Breast epithelium (tissue), 4 donors: ENCODE measurements at regions not wholly inside any gene's neighbourhood (a gene's known extent, or its start where the extent isn't known, plus 50 kb on each side); places are given as distances from the start of the nearest gene placed in this dataset.

ENCODE experiments used
- DNase-seq, 2 donors: peaks; one replicate each; pipeline ENCODE4 v3.0.0-alpha.2; 2019; ENCODE audit warnings: low spot score in 2 of 2
- H3K27ac ChIP-seq, 2 donors: fragments of 200-600 bp; sonication (generic) in 1 of 2; one replicate each; pipeline ENCODE4 v1.5.1; 2016 to 2019; ENCODE audit warnings: mild to moderate bottlenecking in 1 of 2
- H3K27me3 ChIP-seq, 2 donors: fragments of 200-600 bp; sonication (generic) in 1 of 2; one replicate each; pipeline versions ENCODE4 v1.5.1 to v1.6.0; 2017 to 2019; ENCODE audit warnings: control low read depth in 1 of 2, mild to moderate bottlenecking in 1 of 2
- H3K36me3 ChIP-seq: fragments of 200-600 bp; one replicate; pipeline ENCODE4 v1.5.1; 2019
- H3K4me1 ChIP-seq, 2 donors: fragments of 200-600 bp; sonication (generic); one replicate each; pipeline ENCODE4 v1.5.1; 2016 to 2019; ENCODE audit warnings: control low read depth in 1 of 2
- H3K4me3 ChIP-seq, 3 donors: fragments of 200-600 bp; sonication (generic); 1 replicate in 2 of 3; 2 replicates in 1 of 3; pipeline ENCODE4 v1.5.1; 2016 to 2019; ENCODE audit warnings: mild to moderate bottlenecking in 3 of 3, moderate library complexity in 2 of 3
- H3K9me3 ChIP-seq, 2 donors: fragments of 200-600 bp; sonication (generic) in 1 of 2; one replicate each; pipeline ENCODE4 v1.5.1; 2016 to 2019; ENCODE audit warnings: control low read depth in 1 of 2
- CTCF ChIP-seq, 3 donors: fragments of 450-650 bp; IDR thresholded peaks; one replicate each; pipeline ENCODE4 v1.5.1; 2016 to 2017; ENCODE audit warnings: antibody characterized with exemption in 3 of 3, mild to moderate bottlenecking in 3 of 3, moderate library complexity in 3 of 3
- POLR2A ChIP-seq: fragments of 450-650 bp; IDR thresholded peaks from one replicate; pipeline ENCODE4 v1.6.1; 2016; ENCODE audit warnings: antibody characterized with exemption, mild to moderate bottlenecking, moderate library complexity
- POLR2AphosphoS5 ChIP-seq, 3 donors: sonication (generic); formaldehyde crosslinking; IDR thresholded peaks; one replicate each; pipeline ENCODE4 v1.6.1; 2017; ENCODE audit warnings: antibody characterized with exemption in 3 of 3
- intact Hi-C: fragments of 100-400 bp; cut with DNase I; formaldehyde crosslinking; loops from one replicate; pipeline ENCODE4 v1.15.1; 2023; ENCODE audit warnings: low total_unique reads

- H3K9me3 ChIP-seq = no peaks in the 10 kb centered on the region
- no peaks in the 10 kb centered on the region for H3K4me1 ChIP-seq
- H3K36me3 ChIP-seq = no peaks in the 10 kb centered on the region
- no peak overlapping the region for H3K4me3 ChIP-seq
- intact Hi-C loops = no loop called here
- DNase-seq = no peak
- H3K27ac ChIP-seq = no peak overlapping the region
- TF ChIP-seq POLR2A (no peak), CTCF (IDR thresholded peaks at IDR 0.05) (no peak), POLR2AphosphoS5 (IDR thresholded peaks at IDR 0.05) (no peak)
- no peaks in the 10 kb centered on the region for H3K27me3 ChIP-seq
Measured at GRCh38 chr17:72258711-72259110, 137.9 kb downstream of the SOX9 start.

GRCh38 chr17:72259922-72260321 is 139.1 kb downstream of the SOX9 start:
- intact Hi-C loops = no loop called here
- no peaks in the 10 kb centered on the region for H3K36me3 ChIP-seq
- TF ChIP-seq POLR2AphosphoS5 (IDR thresholded peaks at IDR 0.05) (no peak), POLR2A (no peak), CTCF (IDR thresholded peaks at IDR 0.05) (no peak)
- no peaks in the 10 kb centered on the region for H3K27me3 ChIP-seq
- no peak overlapping the region for H3K27ac ChIP-seq
- no peak overlapping the region for H3K4me3 ChIP-seq
- DNase-seq = no peak
- no peaks in the 10 kb centered on the region for H3K9me3 ChIP-seq
- no peaks in the 10 kb centered on the region for H3K4me1 ChIP-seq

- no peak overlapping the region for H3K27ac ChIP-seq
- no peak overlapping the region for H3K4me3 ChIP-seq
- DNase-seq = no peak
- intact Hi-C loops = no loop called here
- no peaks in the 10 kb centered on the region for H3K9me3 ChIP-seq
- no peaks in the 10 kb centered on the region for H3K4me1 ChIP-seq
- no peaks in the 10 kb centered on the region for H3K36me3 ChIP-seq
- no peak for TF ChIP-seq POLR2AphosphoS5 (IDR thresholded peaks at IDR 0.05)
- no peak for TF ChIP-seq CTCF (IDR thresholded peaks at IDR 0.05)
- TF ChIP-seq POLR2A = no peak
- no peaks in the 10 kb centered on the region for H3K27me3 ChIP-seq
Measured at GRCh38 chr17:72262766-72263165, 141.9 kb downstream of the SOX9 start.

GRCh38 chr17:72264682-72265405 is 144.0 kb downstream of the SOX9 start:
- H3K27ac ChIP-seq = no peak overlapping the region
- no peak for DNase-seq

More at GRCh38 chr17:72264682-72265405, 144.0 kb downstream of the SOX9 start:
- TF ChIP-seq POLR2AphosphoS5 (IDR thresholded peaks at IDR 0.05) (no peak), CTCF (IDR thresholded peaks at IDR 0.05) (no peak), POLR2A (no peak)
- Histone ChIP-seq H3K36me3 (no peaks in the 10 kb centered on the region), H3K27me3 (no peaks in the 10 kb centered on the region), H3K9me3 (no peaks in the 10 kb centered on the region), H3K4me3 (no peak overlapping the region), H3K4me1 (no peaks in the 10 kb centered on the region)
- intact Hi-C loops = no loop called here
